Neuronal stem cell (in vitro differentiated cells): ENCODE measurements at regions not wholly inside any gene's neighbourhood (a gene's known extent, or its start where the extent isn't known, plus 50 kb on each side); places are given as distances from the start of the nearest gene placed in this dataset.
"Not testable (repeated sequence)": the region's sequence is repeated elsewhere in the genome, so short reads cannot be mapped to it uniquely, and the experiment has no call there.

Experiments
- DNase-seq: peaks from one replicate; pipeline ENCODE4 v3.0.0-alpha.2; 2013; ENCODE audit warnings: low spot score
- H2AFZ ChIP-seq: one replicate; pipeline ENCODE4 v1.6.1; 2013; ENCODE audit warnings: mild to moderate bottlenecking, low read length, inconsistent platforms
- H2AK5ac ChIP-seq: 2 replicates; pipeline ENCODE4 v1.6.1; 2013; ENCODE audit warnings: low read depth, mild to moderate bottlenecking, inconsistent platforms, low read length, moderate library complexity, mixed read lengths
- H2BK120ac ChIP-seq: 2 replicates; pipeline ENCODE4 v1.6.1; 2013; ENCODE audit warnings: low read depth, mild to moderate bottlenecking, inconsistent platforms, low read length, moderate library complexity, mixed read lengths
- H2BK12ac ChIP-seq: one replicate; pipeline ENCODE4 v1.6.1; 2013; ENCODE audit warnings: low read length, inconsistent platforms
- H2BK15ac ChIP-seq: 2 replicates; pipeline ENCODE4 v1.6.1; 2013; ENCODE audit warnings: mild to moderate bottlenecking, low read length, inconsistent platforms, mixed read lengths
- H2BK5ac ChIP-seq: one replicate; pipeline ENCODE4 v1.6.1; 2013; ENCODE audit warnings: inconsistent platforms, mild to moderate bottlenecking, low read length, moderate library complexity
- H3K14ac ChIP-seq: one replicate; pipeline ENCODE4 v1.6.1; 2013; ENCODE audit warnings: low read length, inconsistent platforms
- H3K18ac ChIP-seq: 2 replicates; pipeline ENCODE4 v1.6.1; 2013; ENCODE audit warnings: low read length, inconsistent platforms
- H3K23ac ChIP-seq: 2 replicates; pipeline ENCODE4 v1.6.1; 2013; ENCODE audit warnings: low read depth, mild to moderate bottlenecking, mixed read lengths, low read length, inconsistent platforms; ENCODE audit not compliant: poor library complexity
- H3K27ac ChIP-seq: replicated peaks from 3 replicates; pipeline ENCODE4 v1.5.1; 2013; ENCODE audit warnings: low read length, inconsistent platforms
- H3K27me3 ChIP-seq, 3 experiments: 2 replicates each; pipeline ENCODE4 v1.6.1; 2013; ENCODE audit warnings: low read length in 3 of 3, mild to moderate bottlenecking in 2 of 3, inconsistent platforms in 1 of 3, low read depth in 1 of 3, mixed read lengths in 1 of 3, moderate library complexity in 1 of 3; ENCODE audit not compliant: control insufficient read depth in 3 of 3, insufficient read depth in 3 of 3
- H3K36me3 ChIP-seq, 2 donors: replicated peaks in 1 of 2; 2 replicates each; pipeline ENCODE4 v1.6.1; 2013; ENCODE audit warnings: low read length in 2 of 2; ENCODE audit not compliant: control insufficient read depth in 2 of 2, insufficient read depth in 2 of 2
- H3K4ac ChIP-seq: 2 replicates; pipeline ENCODE4 v1.6.1; 2013; ENCODE audit warnings: inconsistent platforms, mild to moderate bottlenecking, low read length, moderate library complexity
- H3K4me1 ChIP-seq, 2 donors: 1 replicate in 1 of 2; 2 replicates in 1 of 2; pipeline ENCODE4 v1.6.1; 2013; ENCODE audit warnings: low read length in 2 of 2, low read depth in 1 of 2; ENCODE audit not compliant: control insufficient read depth in 2 of 2, insufficient read depth in 1 of 2
- H3K4me2 ChIP-seq: one replicate; pipeline ENCODE4 v1.6.1; 2013; ENCODE audit warnings: mild to moderate bottlenecking, low read length, inconsistent platforms; ENCODE audit not compliant: insufficient read depth, poor library complexity, severe bottlenecking
- H3K4me3 ChIP-seq, 2 donors: 2 replicates each; pipeline ENCODE4 v1.5.1; 2013; ENCODE audit warnings: low read length in 2 of 2, mild to moderate bottlenecking in 2 of 2, inconsistent platforms in 1 of 2, moderate library complexity in 1 of 2
- H3K79me1 ChIP-seq: one replicate; pipeline ENCODE4 v1.6.1; 2013; ENCODE audit warnings: low read depth, mild to moderate bottlenecking, inconsistent platforms, low read length, moderate library complexity
- H3K9ac ChIP-seq: one replicate; pipeline ENCODE4 v1.6.1; 2013; ENCODE audit warnings: mild to moderate bottlenecking, low read depth, low read length, inconsistent platforms; ENCODE audit not compliant: poor library complexity
- H3K9me3 ChIP-seq, 2 donors: replicated peaks in 1 of 2; 2 replicates each; pipeline versions ENCODE3 to v1.6.1; 2013; ENCODE audit warnings: low read length in 2 of 2, mild to moderate bottlenecking in 2 of 2, inconsistent platforms in 1 of 2, low read depth in 1 of 2, mixed read lengths in 1 of 2, moderate library complexity in 1 of 2; ENCODE audit not compliant: control insufficient read depth in 2 of 2, insufficient read depth in 1 of 2
- H4K8ac ChIP-seq: one replicate; pipeline ENCODE4 v1.6.1; 2013; ENCODE audit warnings: low read depth, mild to moderate bottlenecking, inconsistent platforms, low read length, moderate library complexity
- H4K91ac ChIP-seq: one replicate; pipeline ENCODE4 v1.6.1; 2013; ENCODE audit warnings: low read length, low read depth, mild to moderate bottlenecking, inconsistent platforms; ENCODE audit not compliant: poor library complexity
- WGBS, 2 donors: extraction: QIAGEN DNeasy Blood & Tissue Kit; methylation state at CpG; one replicate each; pipeline ENCODE4 v1.1.7; 2013; ENCODE audit warnings: missing lambda C conversion rate in 2 of 2, mixed read lengths in 1 of 2; ENCODE audit not compliant: insufficient read length in 2 of 2, insufficient replicate concordance in 1 of 2; ENCODE audit errors: extremely low coverage in 2 of 2; 5-methylcytosine and 5-hydroxymethylcytosine counted together

GRCh38 chr10:46098386-46098785 lies 52.3 kb upstream of the MSMB start:
- Histone ChIP-seq H3K4me1 (peaks cover 0 to 3% of the 10 kb centered on the region in 2 donors), H3K9ac (peak overlapping the region; percentile 4), H2BK5ac (no peak overlapping the region), H4K91ac (no peak overlapping the region), H2AFZ (no peak overlapping the region), H2BK120ac (no peak overlapping the region), H2BK12ac (no peak overlapping the region), H3K4me3 (no peak overlapping the region), H2BK15ac (no peak overlapping the region), H3K9me3 (no peaks in the 10 kb centered on the region), H3K27me3 (no peaks in the 10 kb centered on the region), H3K4ac (no peak overlapping the region), H3K4me2 (no peak overlapping the region), H2AK5ac (no peak overlapping the region), H4K8ac (no peak overlapping the region), H3K27ac (no peak overlapping the region), H3K14ac (no peak overlapping the region), H3K36me3 (no peaks in the 10 kb centered on the region), H3K18ac (no peak overlapping the region), H3K23ac (no peak overlapping the region), H3K79me1 (no peaks in the 10 kb centered on the region)
- no peak for DNase-seq
- no CpG with 5 or more reads among the region's 7 CpGs for WGBS, 2 donors

- not testable (repeated sequence) for H3K27ac ChIP-seq, H2BK5ac ChIP-seq, H3K9ac ChIP-seq, H3K4me2 ChIP-seq, H3K23ac ChIP-seq, H2BK120ac ChIP-seq, H2AFZ ChIP-seq, H3K4me3 ChIP-seq, H2BK12ac ChIP-seq, H3K4ac ChIP-seq, H3K4me1 ChIP-seq, H4K91ac ChIP-seq, H3K36me3 ChIP-seq, H3K14ac ChIP-seq, H3K79me1 ChIP-seq, H4K8ac ChIP-seq, H3K27me3 ChIP-seq, H3K18ac ChIP-seq, H2AK5ac ChIP-seq, DNase-seq, H3K9me3 ChIP-seq, H2BK15ac ChIP-seq
- no CpG with 5 or more reads among the region's 4 CpGs for WGBS, 2 donors
Observed at GRCh38 chr10:46098925-46099324, 52.9 kb upstream of the MSMB start.

- Histone ChIP-seq H3K27me3 (peaks cover 11 to 29% (median 28%) of the 10 kb centered on the region in 3 experiments), H2BK15ac (no peak overlapping the region), H2AK5ac (no peak overlapping the region), H3K36me3 (no peaks in the 10 kb centered on the region), H3K79me1 (no peaks in the 10 kb centered on the region), H2BK120ac (no peak overlapping the region), H3K4me1 (peaks cover 2 to 3% of the 10 kb centered on the region in 2 donors), H2BK5ac (no peak overlapping the region), H3K4ac (no peak overlapping the region), H3K27ac (no peak overlapping the region), H2BK12ac (no peak overlapping the region), H3K14ac (no peak overlapping the region), H4K8ac (no peak overlapping the region), H3K4me3 (no peak overlapping the region), H3K9me3 (no peaks in the 10 kb centered on the region), H3K4me2 (no peak overlapping the region), H3K23ac (no peak overlapping the region), H4K91ac (no peak overlapping the region), H3K18ac (no peak overlapping the region), H2AFZ (no peak overlapping the region), H3K9ac (no peak overlapping the region)
- DNase-seq = no peak
- no CpG with 5 or more reads among the region's 4 CpGs for WGBS, 2 donors
Observed at GRCh38 chr10:46104071-46104585, 58.1 kb upstream of the MSMB start.

- H2AFZ ChIP-seq, H2BK5ac ChIP-seq, H3K9me3 ChIP-seq, H4K91ac ChIP-seq, H3K4me2 ChIP-seq, H3K23ac ChIP-seq, H3K36me3 ChIP-seq, H3K79me1 ChIP-seq, H3K14ac ChIP-seq, H2BK120ac ChIP-seq, H4K8ac ChIP-seq, H3K4ac ChIP-seq, H2AK5ac ChIP-seq, H3K18ac ChIP-seq, DNase-seq, H3K27ac ChIP-seq, H2BK12ac ChIP-seq, H3K4me1 ChIP-seq, H3K9ac ChIP-seq, H3K4me3 ChIP-seq, H2BK15ac ChIP-seq: not testable (repeated sequence)
- no CpG with 5 or more reads among the region's 9 CpGs for WGBS, 2 donors
- H3K27me3 ChIP-seq = peaks cover 11 to 29% (median 28%) of the 10 kb centered on the region in 3 experiments
Observed at GRCh38 chr10:46105416-46105815, 59.3 kb upstream of the MSMB start.
